Tibial artery (tissue), 4 donors: ENCODE measurements at regions not wholly inside any gene's neighbourhood (a gene's known extent, or its start where the extent isn't known, plus 50 kb on each side); places are given as distances from the start of the nearest gene placed in this dataset.

Experiments used
- DNase-seq, 2 donors: peaks; one replicate each; pipeline ENCODE4 v3.0.0-alpha.2; 2019
- H3K27ac ChIP-seq, 2 donors: fragments of 200-600 bp; sonication (generic) in 1 of 2; 1 replicate in 1 of 2; 2 replicates in 1 of 2; pipeline ENCODE4 v1.5.1; 2018 to 2019; ENCODE audit warnings: mild to moderate bottlenecking in 1 of 2
- H3K27me3 ChIP-seq, 2 donors: fragments of 200-600 bp; sonication (generic) in 1 of 2; one replicate each; pipeline versions ENCODE4 v1.5.1 to v1.6.0; 2016 to 2019
- H3K36me3 ChIP-seq, 3 donors: fragments of 200-600 bp; sonication (generic) in 2 of 3; one replicate each; pipeline ENCODE4 v1.5.1; 2016 to 2019; ENCODE audit warnings: mild to moderate bottlenecking in 2 of 3
- H3K4me1 ChIP-seq, 4 donors: fragments of 200-600 bp; sonication (generic) in 2 of 4; 1 replicate in 3 of 4; 2 replicates in 1 of 4; pipeline ENCODE4 v1.5.1; 2016 to 2019
- H3K4me3 ChIP-seq, 2 donors: fragments of 200-600 bp; sonication (generic) in 1 of 2; 1 replicate in 1 of 2; 2 replicates in 1 of 2; pipeline ENCODE4 v1.5.1; 2018 to 2019; ENCODE audit warnings: mild to moderate bottlenecking in 2 of 2
- H3K9me3 ChIP-seq, 3 donors: fragments of 200-600 bp; sonication (generic) in 1 of 3; one replicate each; pipeline ENCODE4 v1.5.1; 2016 to 2019
- CTCF ChIP-seq, 2 experiments: fragments of 200-600 bp in 1 of 2; fragments of 450-650 bp in 1 of 2; IDR thresholded peaks; one replicate each; pipeline ENCODE4 v1.5.1; 2017 to 2019; ENCODE audit warnings: antibody characterized with exemption in 2 of 2, mild to moderate bottlenecking in 1 of 2, moderate library complexity in 1 of 2
- intact Hi-C: fragments of 100-400 bp; cut with DNase I; formaldehyde crosslinking; loops from one replicate; pipeline ENCODE4 v1.15.0; 2023; ENCODE audit warnings: low total_unique reads

DNA sequence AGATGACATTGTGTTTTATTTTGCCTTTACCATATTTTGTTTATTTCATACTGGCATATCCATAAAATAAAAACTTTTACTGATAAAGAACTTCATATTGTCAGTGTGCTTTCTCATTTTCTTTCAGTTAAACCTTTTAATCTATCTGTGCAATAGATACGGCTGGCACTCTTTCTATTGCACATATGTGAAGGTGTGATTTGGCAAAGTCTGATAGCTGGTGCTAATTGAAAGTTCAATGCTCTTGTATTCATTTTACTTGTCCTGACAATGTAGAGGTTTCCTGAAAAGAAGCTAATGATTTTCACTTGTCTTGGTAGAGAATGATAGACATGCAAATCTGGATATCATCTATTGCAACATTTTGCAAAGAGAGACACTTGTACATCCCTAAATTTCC lies 467.0 kb downstream of the NSUN3 start:
- no peaks in the 10 kb centered on the region for H3K36me3 ChIP-seq
- no peak for TF ChIP-seq CTCF (IDR thresholded peaks at IDR 0.05)
- H3K27ac ChIP-seq: no peak overlapping the region
- no peaks in the 10 kb centered on the region for H3K4me1 ChIP-seq
- no peak for DNase-seq
- H3K4me3 ChIP-seq: no peak overlapping the region
- no peaks in the 10 kb centered on the region for H3K27me3 ChIP-seq
- intact Hi-C loops: no loop called here
- H3K9me3 ChIP-seq: no peaks in the 10 kb centered on the region

GRCh38 chr3:94532951-94533350 lies 470.1 kb downstream of the NSUN3 start:
- no peaks in the 10 kb centered on the region for H3K27me3 ChIP-seq
- no peak for TF ChIP-seq CTCF (IDR thresholded peaks at IDR 0.05)
- H3K36me3 ChIP-seq: no peaks in the 10 kb centered on the region
- H3K27ac ChIP-seq: no peak overlapping the region
- no peaks in the 10 kb centered on the region for H3K9me3 ChIP-seq
- no peak for DNase-seq
- H3K4me3 ChIP-seq: no peak overlapping the region
- H3K4me1 ChIP-seq: no peaks in the 10 kb centered on the region
- intact Hi-C loops: no loop called here

DNA sequence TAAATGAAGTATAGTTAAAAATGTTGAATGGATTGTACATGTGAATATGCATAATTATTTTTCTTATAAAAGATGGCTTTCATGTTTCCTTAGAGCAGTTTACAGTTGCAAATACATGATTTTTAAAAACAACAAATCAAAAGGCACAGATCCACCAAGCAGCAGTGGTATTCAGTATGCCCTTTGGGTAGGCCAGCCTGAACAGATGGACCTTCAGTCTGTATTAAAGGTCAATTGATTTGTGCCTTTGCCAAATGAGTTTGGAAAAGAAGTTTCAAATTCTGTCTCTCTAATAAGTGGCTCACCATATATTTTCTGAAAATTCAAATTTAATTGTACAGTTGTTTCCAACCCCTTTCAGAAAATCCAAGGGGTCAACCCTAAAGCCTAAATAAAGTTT lies 477.1 kb downstream of the NSUN3 start:
- intact Hi-C loops: no loop called here
- Histone ChIP-seq H3K27ac (no peak overlapping the region), H3K36me3 (no peaks in the 10 kb centered on the region), H3K4me1 (no peaks in the 10 kb centered on the region), H3K27me3 (no peaks in the 10 kb centered on the region), H3K4me3 (no peak overlapping the region), H3K9me3 (no peaks in the 10 kb centered on the region)
- DNase-seq: no peak
- TF ChIP-seq CTCF (IDR thresholded peaks at IDR 0.05): no peak

GRCh38 chr3:94543161-94543560 lies 480.3 kb downstream of the NSUN3 start:
- intact Hi-C loops: no loop called here
- TF ChIP-seq CTCF (IDR thresholded peaks at IDR 0.05): no peak
- Histone ChIP-seq H3K4me3 (no peak overlapping the region), H3K27me3 (no peaks in the 10 kb centered on the region), H3K9me3 (no peaks in the 10 kb centered on the region), H3K4me1 (no peaks in the 10 kb centered on the region), H3K27ac (no peak overlapping the region), H3K36me3 (no peaks in the 10 kb centered on the region)
- no peak for DNase-seq

GRCh38 chr3:94544131-94544789 lies 481.4 kb downstream of the NSUN3 start:
- DNase-seq: no peak
- intact Hi-C loops: no loop called here
- H3K4me3 ChIP-seq: no peak overlapping the region
- no peaks in the 10 kb centered on the region for H3K4me1 ChIP-seq
- H3K27me3 ChIP-seq: no peaks in the 10 kb centered on the region
- no peak for TF ChIP-seq CTCF (IDR thresholded peaks at IDR 0.05)
- H3K27ac ChIP-seq: no peak overlapping the region
- H3K36me3 ChIP-seq: no peaks in the 10 kb centered on the region
- peaks cover 0 to 4% (median 2%) of the 10 kb centered on the region in 3 donors for H3K9me3 ChIP-seq
